HCT116 (cell line): ENCODE measurements at regions not wholly inside any gene's neighbourhood (a gene's known extent, or its start where the extent isn't known, plus 50 kb on each side); places are given as distances from the start of the nearest gene placed in this dataset.

ENCODE experiments used
- ATAC-seq: fragments of 200-7000 bp; cut with Tn5 transposase; 2 replicates; pipeline ENCODE4 v1.9.1; 2020; ENCODE audit warnings: mild to moderate bottlenecking, moderate library complexity
- BruUV-seq: library from RNA; stranded (reverse); fragments of 400-500 nt; replicated peaks from 2 replicates; lab custom pipeline; 2021; lab: Mats Ljungman, UMichigan
- CTCF ChIA-PET: fragments of 300-600 bp; sonication (Branson Sonifier 250); formaldehyde crosslinking; loops from one replicate; lab custom pipeline; 2021; ENCODE audit warnings: antibody characterized with exemption; lab: Charles Lee
- POLR2A ChIA-PET: fragments of 300-600, 350-600 bp; sonication (Branson Sonifier 250); formaldehyde crosslinking; loops from one replicate; lab custom pipeline; 2021; ENCODE audit warnings: antibody characterized with exemption; lab: Charles Lee
- RAD21 ChIA-PET, 2 experiments: fragments of 300-600 bp; sonication (Branson Sonifier 250); formaldehyde crosslinking; loops; one replicate each; lab custom pipeline; 2023; ENCODE audit warnings: low total read pairs in 2 of 2; ENCODE audit not compliant: uncharacterized antibody in 2 of 2, unreplicated experiment in 2 of 2, low non-redundant PET in 1 of 2; lab: Charles Lee
- DNase-seq: peaks from one replicate; pipeline ENCODE4 v3.0.0-alpha.2; 2010; ENCODE audit warnings: low read depth, low spot score
- H2AFZ ChIP-seq: fragments of 200-600 bp; shearing (Covaris generic), sonication (generic); 2 replicates; pipeline ENCODE4 v1.6.1; 2017; ENCODE audit warnings: low read depth, mixed run types, mixed read lengths, antibody characterized with exemption, low read length; ENCODE audit not compliant: poor library complexity, severe bottlenecking
- H3K27ac ChIP-seq: 2 replicates; pipeline ENCODE4 v1.5.1; 2012; ENCODE audit warnings: low read depth, low read length
- H3K27me3 ChIP-seq: fragments of 200-600 bp; sonication (generic); 2 replicates; pipeline ENCODE4 v1.6.1; 2016; ENCODE audit warnings: mixed run types, low read length, mixed read lengths; ENCODE audit not compliant: insufficient read depth
- H3K36me3 ChIP-seq, 2 experiments: fragments of 200-500 bp in 1 of 2; fragments of 200-600 bp in 1 of 2; sonication (Bioruptor generic) in 1 of 2; sonication (generic) in 1 of 2; 2 replicates each; pipeline versions ENCODE4 v1.5.1 to v1.6.1; 2014 to 2016; ENCODE audit warnings: low read length in 2 of 2, inconsistent platforms in 1 of 2, mixed read lengths in 1 of 2, mixed run types in 1 of 2; ENCODE audit not compliant: insufficient read depth in 2 of 2, control insufficient read depth in 1 of 2
- H3K4me1 ChIP-seq, 2 experiments: fragments of 200-600 bp in 1 of 2; sonication (generic) in 1 of 2; 2 replicates each; pipeline versions ENCODE4 v1.5.1 to v1.6.1; 2012 to 2017; ENCODE audit warnings: low read length in 2 of 2, inconsistent platforms in 1 of 2, mild to moderate bottlenecking in 1 of 2, mixed read lengths in 1 of 2, mixed run types in 1 of 2, moderate library complexity in 1 of 2; ENCODE audit not compliant: insufficient read depth in 2 of 2, control insufficient read depth in 1 of 2
- H3K4me2 ChIP-seq: fragments of 200-600 bp; sonication (generic); 2 replicates; pipeline ENCODE4 v1.6.1; 2017; ENCODE audit warnings: mixed run types, low read length, mixed read lengths
- H3K4me3 ChIP-seq, 2 experiments: fragments of 200-600 bp in 1 of 2; sonication (generic) in 1 of 2; replicated peaks in 1 of 2; 2 replicates each; pipeline ENCODE4 v1.5.1; 2011 to 2016; ENCODE audit warnings: low read length in 2 of 2, control low read depth in 1 of 2, low read depth in 1 of 2, mild to moderate bottlenecking in 1 of 2, mixed read lengths in 1 of 2, mixed run types in 1 of 2
- H3K79me2 ChIP-seq: fragments of 200-600 bp; sonication (generic); 2 replicates; pipeline ENCODE4 v1.6.1; 2017; ENCODE audit warnings: mild to moderate bottlenecking, mixed run types, low read length, moderate library complexity, mixed read lengths; ENCODE audit not compliant: insufficient read depth
- H3K9ac ChIP-seq: fragments of 200-600 bp; sonication (generic); 2 replicates; pipeline ENCODE4 v1.6.1; 2016; ENCODE audit warnings: low read length, mixed read lengths
- H3K9me2 ChIP-seq: fragments of 200-600 bp; sonication (generic), shearing (Covaris generic); 2 replicates; pipeline ENCODE4 v1.6.1; 2017; ENCODE audit warnings: mixed run types, mild to moderate bottlenecking, moderate library complexity; ENCODE audit not compliant: insufficient read depth
- H3K9me3 ChIP-seq, 2 experiments: fragments of 200-500 bp in 1 of 2; fragments of 200-600 bp in 1 of 2; sonication (Bioruptor generic) in 1 of 2; sonication (generic) in 1 of 2; 2 replicates each; pipeline ENCODE4 v1.6.1; 2014 to 2017; ENCODE audit warnings: low read length in 2 of 2, mixed read lengths in 2 of 2, inconsistent platforms in 1 of 2, low read depth in 1 of 2, mild to moderate bottlenecking in 1 of 2, mixed run types in 1 of 2, moderate library complexity in 1 of 2; ENCODE audit not compliant: control insufficient read depth in 1 of 2, insufficient read depth in 1 of 2
- H4K20me1 ChIP-seq: fragments of 200-600 bp; sonication (generic), shearing (Covaris generic); 2 replicates; pipeline ENCODE4 v1.6.1; 2017; ENCODE audit warnings: mixed run types, mild to moderate bottlenecking, moderate library complexity; ENCODE audit not compliant: insufficient read depth
- CEBPB ChIP-seq: IDR thresholded peaks from 2 replicates; pipeline ENCODE4 v1.6.1; 2012; ENCODE audit warnings: low read depth
- EGR1 ChIP-seq: IDR thresholded peaks from 2 replicates; pipeline ENCODE4 v1.6.1; 2012; ENCODE audit warnings: low read depth
- ELF1 ChIP-seq: IDR thresholded peaks from 2 replicates; pipeline ENCODE4 v1.6.1; 2012; ENCODE audit warnings: low read depth, borderline replicate concordance
- EZH2 ChIP-seq: fragments of 200-600 bp; sonication (generic); IDR thresholded peaks from 2 replicates; pipeline ENCODE4 v1.6.1; 2017; ENCODE audit warnings: antibody characterized with exemption, mixed run types
- EZH2phosphoT487 ChIP-seq: fragments of 200-600 bp; IDR thresholded peaks from 2 replicates; pipeline ENCODE4 v1.6.1; 2018; ENCODE audit warnings: antibody characterized with exemption, borderline replicate concordance
- FOSL1 ChIP-seq: IDR thresholded peaks from 2 replicates; pipeline ENCODE4 v1.6.1; 2012; ENCODE audit warnings: low read depth
- JUND ChIP-seq: IDR thresholded peaks from 2 replicates; pipeline ENCODE4 v1.6.1; 2012
- POLR2A ChIP-seq: IDR thresholded peaks from 2 replicates; pipeline ENCODE4 v1.7.0; 2011; ENCODE audit warnings: borderline replicate concordance; ENCODE audit not compliant: insufficient read depth, insufficient read length; ENCODE audit errors: extremely low read depth
- POLR2AphosphoS5 ChIP-seq: IDR thresholded peaks from 2 replicates; pipeline ENCODE4 v1.6.1; 2011; ENCODE audit warnings: mild to moderate bottlenecking, low read depth, low read length, moderate library complexity
- RAD21 ChIP-seq: IDR thresholded peaks from 2 replicates; pipeline ENCODE4 v1.6.1; 2012; ENCODE audit warnings: low read depth, mild to moderate bottlenecking
- SIN3A ChIP-seq: IDR thresholded peaks from 2 replicates; pipeline ENCODE4 v1.6.1; 2012; ENCODE audit warnings: low read depth
- SRF ChIP-seq: IDR thresholded peaks from 2 replicates; pipeline ENCODE4 v1.6.1; 2012; ENCODE audit warnings: low read depth
- TCF7L2 ChIP-seq: IDR thresholded peaks from 2 replicates; pipeline ENCODE4 v1.7.0; 2011; ENCODE audit warnings: borderline replicate concordance, inconsistent platforms; ENCODE audit not compliant: insufficient read depth, insufficient read length; ENCODE audit errors: extremely low read depth
- YY1 ChIP-seq: IDR thresholded peaks from 2 replicates; pipeline ENCODE4 v1.6.1; 2011; ENCODE audit warnings: low read length, low read depth, moderate library complexity, mild to moderate bottlenecking; ENCODE audit not compliant: insufficient replicate concordance; ENCODE audit errors: extremely low read depth
- ZFX ChIP-seq: fragments of 450-650 bp; IDR thresholded peaks from 2 replicates; pipeline ENCODE4 v1.6.1; 2017
- ZNF274 ChIP-seq: fragments of 200-500 bp; sonication (Bioruptor generic); IDR thresholded peaks from 2 replicates; pipeline ENCODE4 v1.6.1; 2014; ENCODE audit warnings: mild to moderate bottlenecking, low read depth, low read length, inconsistent platforms
- intact Hi-C: fragments of 100-400 bp; cut with micrococcal nuclease; formaldehyde crosslinking; loops from 2 replicates; pipeline ENCODE4 v1.10.0; 2022
- TF ChIP-seq, protein P1 (sequence below): IDR thresholded peaks from 2 replicates; pipeline ENCODE4 v1.6.1; 2012; ENCODE audit warnings: low read depth
- TF ChIP-seq, protein P2 (sequence below): IDR thresholded peaks from 2 replicates; pipeline ENCODE4 v1.6.1; 2011; ENCODE audit warnings: mild to moderate bottlenecking, low read length, moderate library complexity; ENCODE audit not compliant: insufficient replicate concordance; ENCODE audit errors: extremely low read depth
- TF ChIP-seq, protein P3 (sequence below): IDR thresholded peaks from 2 replicates; pipeline ENCODE4 v1.6.1; 2012
- TF ChIP-seq, protein P4 (sequence below), 3 experiments: fragments of 200-600 bp in 1 of 3; sonication (generic) in 1 of 3; IDR thresholded peaks in 2 of 3; conservative IDR thresholded peaks in 1 of 3; 2 replicates each; pipeline ENCODE4 v1.5.1; 2012 to 2017; ENCODE audit warnings: low read depth in 2 of 3, low read length in 2 of 3, antibody characterized with exemption in 1 of 3, borderline replicate concordance in 1 of 3, control low read depth in 1 of 3, mild to moderate bottlenecking in 1 of 3, mixed read lengths in 1 of 3, mixed run types in 1 of 3, moderate library complexity in 1 of 3; ENCODE audit not compliant: insufficient read depth in 1 of 3

DNA sequence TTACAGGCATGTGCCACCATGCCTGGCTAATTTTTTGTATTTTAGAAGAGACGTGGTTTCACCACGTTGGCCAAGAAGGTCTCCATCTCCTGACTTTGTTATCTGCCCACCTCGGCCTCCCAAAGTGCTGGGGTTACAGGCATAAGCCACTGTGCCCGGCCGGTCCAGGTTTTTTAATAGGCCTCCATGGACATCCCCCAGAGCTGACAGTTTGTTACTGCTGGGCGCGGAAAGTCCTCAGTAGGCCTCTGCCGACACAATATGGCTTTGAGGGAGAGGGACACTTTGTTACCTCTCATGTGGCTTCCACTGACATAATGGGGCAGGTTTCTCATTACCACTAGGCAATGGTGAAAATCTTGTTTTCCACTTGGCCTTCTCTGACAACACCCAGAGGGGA lies 152.0 kb downstream of the WNT7A start:
- ChIA-PET RAD21 (no interaction called here), POLR2A (no interaction called here), CTCF (no interaction called here)
- H3K9me3 ChIP-seq = no peaks in the 10 kb centered on the region
- no peaks in the 10 kb centered on the region for H3K4me1 ChIP-seq
- no peak overlapping the region for H2AFZ ChIP-seq
- no peaks in the 10 kb centered on the region for H3K9me2 ChIP-seq
- H3K4me2 ChIP-seq = no peak overlapping the region
- ATAC-seq = no peak
- H3K36me3 ChIP-seq = no peaks in the 10 kb centered on the region
- H3K27me3 ChIP-seq = no peaks in the 10 kb centered on the region
- no peak overlapping the region for H3K9ac ChIP-seq
- intact Hi-C loops = no loop called here
- no peak for TF ChIP-seq TCF7L2
- TF ChIP-seq POLR2AphosphoS5 = no peak
- TF ChIP-seq SIN3A = no peak
- TF ChIP-seq, protein P1, sequence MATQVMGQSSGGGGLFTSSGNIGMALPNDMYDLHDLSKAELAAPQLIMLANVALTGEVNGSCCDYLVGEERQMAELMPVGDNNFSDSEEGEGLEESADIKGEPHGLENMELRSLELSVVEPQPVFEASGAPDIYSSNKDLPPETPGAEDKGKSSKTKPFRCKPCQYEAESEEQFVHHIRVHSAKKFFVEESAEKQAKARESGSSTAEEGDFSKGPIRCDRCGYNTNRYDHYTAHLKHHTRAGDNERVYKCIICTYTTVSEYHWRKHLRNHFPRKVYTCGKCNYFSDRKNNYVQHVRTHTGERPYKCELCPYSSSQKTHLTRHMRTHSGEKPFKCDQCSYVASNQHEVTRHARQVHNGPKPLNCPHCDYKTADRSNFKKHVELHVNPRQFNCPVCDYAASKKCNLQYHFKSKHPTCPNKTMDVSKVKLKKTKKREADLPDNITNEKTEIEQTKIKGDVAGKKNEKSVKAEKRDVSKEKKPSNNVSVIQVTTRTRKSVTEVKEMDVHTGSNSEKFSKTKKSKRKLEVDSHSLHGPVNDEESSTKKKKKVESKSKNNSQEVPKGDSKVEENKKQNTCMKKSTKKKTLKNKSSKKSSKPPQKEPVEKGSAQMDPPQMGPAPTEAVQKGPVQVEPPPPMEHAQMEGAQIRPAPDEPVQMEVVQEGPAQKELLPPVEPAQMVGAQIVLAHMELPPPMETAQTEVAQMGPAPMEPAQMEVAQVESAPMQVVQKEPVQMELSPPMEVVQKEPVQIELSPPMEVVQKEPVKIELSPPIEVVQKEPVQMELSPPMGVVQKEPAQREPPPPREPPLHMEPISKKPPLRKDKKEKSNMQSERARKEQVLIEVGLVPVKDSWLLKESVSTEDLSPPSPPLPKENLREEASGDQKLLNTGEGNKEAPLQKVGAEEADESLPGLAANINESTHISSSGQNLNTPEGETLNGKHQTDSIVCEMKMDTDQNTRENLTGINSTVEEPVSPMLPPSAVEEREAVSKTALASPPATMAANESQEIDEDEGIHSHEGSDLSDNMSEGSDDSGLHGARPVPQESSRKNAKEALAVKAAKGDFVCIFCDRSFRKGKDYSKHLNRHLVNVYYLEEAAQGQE = no peak
- no peak for TF ChIP-seq POLR2A
- TF ChIP-seq JUND = no peak
- TF ChIP-seq CEBPB = no peak
- TF ChIP-seq ELF1 = no peak
- TF ChIP-seq, protein P2, sequence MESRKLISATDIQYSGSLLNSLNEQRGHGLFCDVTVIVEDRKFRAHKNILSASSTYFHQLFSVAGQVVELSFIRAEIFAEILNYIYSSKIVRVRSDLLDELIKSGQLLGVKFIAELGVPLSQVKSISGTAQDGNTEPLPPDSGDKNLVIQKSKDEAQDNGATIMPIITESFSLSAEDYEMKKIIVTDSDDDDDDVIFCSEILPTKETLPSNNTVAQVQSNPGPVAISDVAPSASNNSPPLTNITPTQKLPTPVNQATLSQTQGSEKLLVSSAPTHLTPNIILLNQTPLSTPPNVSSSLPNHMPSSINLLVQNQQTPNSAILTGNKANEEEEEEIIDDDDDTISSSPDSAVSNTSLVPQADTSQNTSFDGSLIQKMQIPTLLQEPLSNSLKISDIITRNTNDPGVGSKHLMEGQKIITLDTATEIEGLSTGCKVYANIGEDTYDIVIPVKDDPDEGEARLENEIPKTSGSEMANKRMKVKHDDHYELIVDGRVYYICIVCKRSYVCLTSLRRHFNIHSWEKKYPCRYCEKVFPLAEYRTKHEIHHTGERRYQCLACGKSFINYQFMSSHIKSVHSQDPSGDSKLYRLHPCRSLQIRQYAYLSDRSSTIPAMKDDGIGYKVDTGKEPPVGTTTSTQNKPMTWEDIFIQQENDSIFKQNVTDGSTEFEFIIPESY = no peak
- TF ChIP-seq EZH2phosphoT487 = no peak
- TF ChIP-seq, protein P3, sequence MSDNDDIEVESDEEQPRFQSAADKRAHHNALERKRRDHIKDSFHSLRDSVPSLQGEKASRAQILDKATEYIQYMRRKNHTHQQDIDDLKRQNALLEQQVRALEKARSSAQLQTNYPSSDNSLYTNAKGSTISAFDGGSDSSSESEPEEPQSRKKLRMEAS = no peak
- no peak for TF ChIP-seq EZH2
- TF ChIP-seq RAD21 = no peak
- no peak for TF ChIP-seq ZNF274
- no peak for TF ChIP-seq SRF
- no peak for TF ChIP-seq ZFX
- TF ChIP-seq EGR1 = no peak
- no peak for TF ChIP-seq FOSL1
- TF ChIP-seq, protein P4, sequence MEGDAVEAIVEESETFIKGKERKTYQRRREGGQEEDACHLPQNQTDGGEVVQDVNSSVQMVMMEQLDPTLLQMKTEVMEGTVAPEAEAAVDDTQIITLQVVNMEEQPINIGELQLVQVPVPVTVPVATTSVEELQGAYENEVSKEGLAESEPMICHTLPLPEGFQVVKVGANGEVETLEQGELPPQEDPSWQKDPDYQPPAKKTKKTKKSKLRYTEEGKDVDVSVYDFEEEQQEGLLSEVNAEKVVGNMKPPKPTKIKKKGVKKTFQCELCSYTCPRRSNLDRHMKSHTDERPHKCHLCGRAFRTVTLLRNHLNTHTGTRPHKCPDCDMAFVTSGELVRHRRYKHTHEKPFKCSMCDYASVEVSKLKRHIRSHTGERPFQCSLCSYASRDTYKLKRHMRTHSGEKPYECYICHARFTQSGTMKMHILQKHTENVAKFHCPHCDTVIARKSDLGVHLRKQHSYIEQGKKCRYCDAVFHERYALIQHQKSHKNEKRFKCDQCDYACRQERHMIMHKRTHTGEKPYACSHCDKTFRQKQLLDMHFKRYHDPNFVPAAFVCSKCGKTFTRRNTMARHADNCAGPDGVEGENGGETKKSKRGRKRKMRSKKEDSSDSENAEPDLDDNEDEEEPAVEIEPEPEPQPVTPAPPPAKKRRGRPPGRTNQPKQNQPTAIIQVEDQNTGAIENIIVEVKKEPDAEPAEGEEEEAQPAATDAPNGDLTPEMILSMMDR (IDR thresholded peaks at IDR 0.05 in 2 of 3, conservative IDR thresholded peaks at IDR 0.05 in 1 of 3; ENCODE audit: borderline replicate concordance in 1 of 3, insufficient read depth in 1 of 3, low read depth in 2 of 3, low read length in 2 of 3) = no peak
- TF ChIP-seq YY1 = no peak
- no peak overlapping the region for H3K4me3 ChIP-seq
- no peak overlapping the region for H3K27ac ChIP-seq
- DNase-seq = no peak
- no peaks in the 10 kb centered on the region for H3K79me2 ChIP-seq
- BruUV-seq = no TSS peak
- no peaks in the 10 kb centered on the region for H4K20me1 ChIP-seq
